GM21529 (cell line): ENCODE measurements at regions not wholly inside any gene's neighbourhood (a gene's known extent, or its start where the extent isn't known, plus 50 kb on each side); places are given as distances from the start of the nearest gene placed in this dataset.
"Not testable (repeated sequence)": the region's sequence is repeated elsewhere in the genome, so short reads cannot be mapped to it uniquely, and the experiment has no call there.

ENCODE experiments used
- ATAC-seq: cut with Tn5 transposase; IDR thresholded peaks from one replicate; pipeline ENCODE4 v1.9.1; 2021; ENCODE audit not compliant: unreplicated experiment

DNA sequence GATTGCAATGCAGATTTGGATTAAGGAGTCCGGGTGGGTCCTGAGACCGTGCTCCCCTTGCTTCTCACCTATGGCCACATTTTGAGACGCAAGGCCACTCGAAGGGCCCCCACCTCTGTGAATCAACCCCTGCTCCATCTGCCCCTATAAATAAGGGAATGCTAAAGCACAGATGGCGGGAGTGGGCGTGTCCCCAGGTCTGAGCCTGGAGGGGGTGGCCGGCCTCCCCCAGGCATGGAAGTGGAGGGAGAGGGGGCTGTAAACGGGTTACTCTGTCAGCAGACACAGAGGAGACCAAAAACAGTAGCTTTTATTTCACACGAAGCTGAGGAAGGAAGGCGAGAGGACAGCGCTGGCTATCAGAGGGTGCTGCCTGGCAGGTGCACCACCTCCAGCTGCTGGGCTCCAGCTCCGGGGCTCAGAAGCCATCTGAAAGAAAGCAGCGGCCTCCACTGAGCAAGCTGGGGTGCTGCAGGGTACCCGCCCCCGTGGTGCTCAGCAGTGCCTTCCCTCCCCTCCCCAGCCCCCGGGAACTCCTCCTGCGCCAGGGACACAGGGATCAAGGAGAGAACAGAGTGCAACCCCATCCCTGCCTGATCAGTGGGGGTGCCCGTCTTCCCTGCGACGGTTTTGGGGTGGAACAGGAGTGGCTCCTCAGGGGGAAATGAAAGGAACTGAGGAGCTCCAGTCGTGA is 56.7 kb upstream of the RAB6C start:
- ATAC-seq = no peak

DNA sequence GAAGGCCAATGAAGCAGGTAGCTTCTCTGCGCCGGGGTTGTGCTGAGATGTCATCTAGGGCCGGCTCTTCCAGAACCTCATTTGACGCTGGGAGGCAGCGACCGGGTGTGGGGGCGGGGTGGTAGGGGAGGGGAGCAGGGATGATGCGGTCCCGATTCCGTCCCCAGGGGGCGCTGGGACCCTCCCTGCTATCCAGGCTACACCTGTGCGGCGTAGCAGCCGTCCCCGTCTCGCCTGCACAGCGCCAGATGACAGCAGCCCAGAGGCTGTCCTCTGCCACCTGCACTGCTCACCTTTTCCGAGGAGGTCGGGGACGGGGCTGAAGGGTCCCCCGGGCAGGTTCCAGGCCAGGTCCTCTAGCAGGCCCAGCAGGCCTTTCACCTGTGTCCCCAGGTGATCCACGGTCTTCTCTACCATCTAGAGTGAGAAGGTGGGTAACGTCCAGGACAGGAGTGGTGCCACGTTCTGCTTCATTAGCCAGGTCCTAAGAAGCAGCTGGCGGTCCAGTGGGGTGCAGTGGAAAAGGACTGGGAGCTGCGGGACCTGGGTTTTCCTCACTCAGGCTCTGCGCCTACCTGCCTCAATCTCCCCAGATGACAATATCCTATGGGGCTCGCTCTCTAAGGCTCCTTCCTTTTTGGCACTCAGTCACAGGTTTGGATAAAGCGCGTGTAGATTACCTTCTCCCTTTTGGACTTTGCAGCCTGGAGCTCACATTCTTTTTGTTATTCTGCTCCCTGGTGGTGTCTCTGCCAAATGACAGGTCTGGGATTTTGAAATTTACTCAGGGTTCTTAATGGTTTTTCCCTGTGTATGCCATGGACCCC is 56.0 kb upstream of the RAB6C start:
- no peak for ATAC-seq

DNA sequence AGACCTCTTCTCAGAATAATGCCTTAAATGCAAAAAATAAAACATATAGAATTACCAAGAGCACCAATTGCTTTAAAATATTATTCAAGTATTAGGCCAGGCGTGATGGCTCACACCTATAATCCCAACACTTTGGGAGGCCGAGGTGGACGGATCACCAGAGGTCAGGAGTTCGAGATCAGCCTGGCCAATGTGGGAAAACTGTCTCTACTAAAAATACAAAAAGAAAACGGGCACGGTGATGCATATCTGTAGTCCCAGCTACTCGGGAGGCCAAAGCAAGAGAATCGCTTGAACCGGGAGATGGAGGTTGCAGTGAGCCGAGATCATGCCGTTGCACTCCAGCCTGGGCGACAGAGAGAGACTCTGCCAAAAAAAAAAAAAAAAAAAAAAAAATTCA is 55.4 kb upstream of the RAB6C start:
- not testable (repeated sequence) for ATAC-seq

DNA sequence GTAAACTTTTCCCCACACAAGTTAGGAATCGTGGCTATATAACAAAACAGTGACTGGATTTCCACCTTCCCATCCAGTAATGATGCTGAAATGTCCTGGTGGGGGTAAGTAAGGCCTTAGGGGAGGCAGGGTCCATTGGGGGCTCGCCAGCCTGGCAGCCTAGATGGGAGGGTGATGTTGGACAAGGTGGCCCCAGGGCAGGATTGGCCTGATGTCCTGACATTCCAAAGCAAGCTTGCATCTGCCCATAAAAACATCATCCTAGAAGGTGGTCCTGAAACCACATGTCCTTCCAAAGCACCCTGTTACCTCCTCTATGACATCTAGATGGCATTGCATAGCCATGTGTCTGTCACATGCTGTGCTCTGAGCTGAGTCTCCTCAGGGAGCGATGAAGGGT is 54.1 kb upstream of the RAB6C start:
- no peak for ATAC-seq

DNA sequence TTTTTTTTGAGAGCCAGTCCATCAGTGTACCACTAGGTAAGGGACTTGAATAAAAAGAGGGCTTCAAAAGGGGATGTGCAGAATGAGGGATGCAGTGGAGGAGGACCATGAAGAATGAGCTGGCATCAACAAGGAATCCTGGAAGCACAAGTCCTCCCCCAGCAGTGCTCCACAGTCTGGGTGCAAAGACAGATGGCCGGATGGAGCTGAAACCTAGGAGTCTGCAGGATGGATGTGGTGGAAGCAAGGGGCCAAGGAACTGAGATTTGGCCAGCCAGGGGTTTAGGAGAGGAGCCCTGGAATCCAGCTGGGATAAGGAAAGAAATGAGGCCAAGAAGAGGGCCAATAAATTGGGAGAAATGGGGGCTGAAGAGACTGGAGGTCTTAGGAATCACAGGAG is 51.8 kb upstream of the RAB6C start:
- no peak for ATAC-seq

DNA sequence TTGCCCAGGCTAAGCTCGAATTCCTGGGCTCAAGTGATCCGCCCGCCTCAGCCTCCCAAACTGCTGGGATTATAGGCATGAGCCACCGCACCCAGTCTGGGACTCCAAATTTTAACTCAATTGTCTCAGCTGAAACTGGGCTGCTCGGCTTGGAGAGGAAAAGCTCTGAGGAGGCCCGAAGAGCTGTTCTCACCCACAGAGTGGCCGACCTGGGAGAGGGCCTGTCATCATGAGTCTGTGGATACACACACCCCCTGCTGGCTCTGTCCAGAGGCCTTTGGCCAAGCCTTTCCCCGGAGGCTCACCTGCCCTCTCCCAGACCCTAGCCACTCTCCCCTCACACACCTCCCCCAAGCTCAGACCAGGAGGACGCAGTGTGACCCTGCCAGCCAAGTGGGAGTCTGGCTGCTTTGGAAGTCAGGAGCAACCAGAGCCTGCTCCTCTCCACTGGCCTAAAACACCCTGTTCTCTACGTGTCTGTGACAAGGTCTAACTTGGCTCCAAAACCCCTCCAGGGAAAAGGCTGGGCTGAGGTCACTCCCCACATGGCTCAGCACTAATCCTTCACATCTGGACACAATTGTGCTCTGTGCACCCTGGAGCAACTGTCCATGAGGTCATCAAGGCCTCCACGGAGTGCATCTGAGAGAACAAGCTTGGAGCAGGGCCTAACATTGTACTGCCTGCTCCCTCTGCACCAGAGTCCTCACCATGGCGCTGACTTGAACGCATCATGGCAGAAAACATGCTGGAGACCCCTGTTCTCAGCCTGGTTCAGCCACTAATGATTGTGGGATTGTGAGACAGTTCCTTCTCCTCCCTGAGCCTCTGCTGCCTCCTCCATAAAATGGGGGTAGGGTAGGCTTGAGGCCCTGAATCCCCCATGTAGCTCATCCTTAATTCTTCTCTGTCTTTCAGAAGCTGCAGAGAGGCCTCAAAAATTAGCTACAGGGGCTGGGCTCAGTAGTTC is 49.9 kb upstream of the RAB6C start:
- no peak for ATAC-seq
